MM.1S (cell line): ENCODE measurements at regions not wholly inside any gene's neighbourhood (a gene's known extent, or its start where the extent isn't known, plus 50 kb on each side); places are given as distances from the start of the nearest gene placed in this dataset.
"Not testable (repeated sequence)": the region's sequence is repeated elsewhere in the genome, so short reads cannot be mapped to it uniquely, and the experiment has no call there.

Source experiments
- DNase-seq: peaks from one replicate; pipeline ENCODE4 v3.0.0-alpha.2; 2015
- H2AFZ ChIP-seq: fragments of 300-600 bp; sonication (generic); 2 replicates; pipeline ENCODE4 v1.6.0; 2016; ENCODE audit warnings: antibody characterized with exemption, low read length
- H3F3A ChIP-seq: fragments of 300-600 bp; sonication (generic); 2 replicates; pipeline ENCODE4 v1.6.1; 2016; ENCODE audit warnings: mild to moderate bottlenecking, antibody characterized with exemption, low read length, moderate library complexity, mixed read lengths; ENCODE audit not compliant: insufficient read depth
- H3K27ac ChIP-seq: fragments of 300-600 bp; sonication (generic); 2 replicates; pipeline ENCODE4 v1.5.1; 2016; ENCODE audit warnings: mild to moderate bottlenecking, low read length
- H3K27me3 ChIP-seq: fragments of 300-600 bp; sonication (generic); replicated peaks from 2 replicates; pipeline ENCODE4 v1.6.0; 2016; ENCODE audit warnings: low read length; ENCODE audit not compliant: insufficient read depth
- H3K36me3 ChIP-seq: fragments of 300-600 bp; sonication (generic); replicated peaks from 2 replicates; pipeline ENCODE4 v1.6.1; 2016; ENCODE audit warnings: mild to moderate bottlenecking, low read length, mixed read lengths; ENCODE audit not compliant: insufficient read depth
- H3K4me1 ChIP-seq: fragments of 300-600 bp; sonication (generic); 2 replicates; pipeline ENCODE4 v1.6.1; 2016; ENCODE audit warnings: low read length, mixed read lengths
- H3K4me2 ChIP-seq: fragments of 300-600 bp; sonication (generic); 2 replicates; pipeline ENCODE4 v1.6.0; 2016; ENCODE audit warnings: low read depth, low read length
- H3K4me3 ChIP-seq: fragments of 300-600 bp; sonication (generic); 2 replicates; pipeline ENCODE4 v1.5.1; 2016; ENCODE audit warnings: low read length, mixed read lengths
- H3K79me2 ChIP-seq: fragments of 300-600 bp; sonication (generic); 2 replicates; pipeline ENCODE4 v1.6.1; 2016; ENCODE audit warnings: mixed run types, low read length, mixed read lengths
- H3K9ac ChIP-seq: fragments of 300-600 bp; sonication (generic); 2 replicates; pipeline ENCODE4 v1.6.1; 2016; ENCODE audit warnings: low read length, mixed read lengths
- H3K9me2 ChIP-seq: fragments of 300-600 bp; sonication (generic); replicated peaks from 2 replicates; pipeline ENCODE4 v1.6.1; 2016; ENCODE audit warnings: mild to moderate bottlenecking, low read length, mixed read lengths; ENCODE audit not compliant: insufficient read depth
- H3K9me3 ChIP-seq: fragments of 300-600 bp; sonication (generic); replicated peaks from 2 replicates; pipeline ENCODE4 v1.6.1; 2016; ENCODE audit warnings: mild to moderate bottlenecking, low read length, mixed read lengths; ENCODE audit not compliant: insufficient read depth
- H4K20me1 ChIP-seq: fragments of 300-600 bp; sonication (generic); 2 replicates; pipeline ENCODE4 v1.6.1; 2016; ENCODE audit warnings: mild to moderate bottlenecking, low read length, moderate library complexity, mixed read lengths; ENCODE audit not compliant: insufficient read depth
- EZH2 ChIP-seq: fragments of 300-600 bp; sonication (generic); optimal IDR thresholded peaks from 2 replicates; pipeline ENCODE3; 2017; ENCODE audit warnings: low read depth, mild to moderate bottlenecking, antibody characterized with exemption, low read length, mixed read lengths
- EZH2phosphoT487 ChIP-seq: fragments of 300-600 bp; sonication (generic); IDR thresholded peaks from 2 replicates; pipeline ENCODE4 v1.6.1; 2018; ENCODE audit warnings: antibody characterized with exemption, low read length
- TF ChIP-seq, protein P1 (sequence below): fragments of 300-600 bp; sonication (generic); IDR thresholded peaks from 2 replicates; pipeline ENCODE4 v1.5.1; 2016; ENCODE audit warnings: antibody characterized with exemption, low read length, mixed read lengths

DNA sequence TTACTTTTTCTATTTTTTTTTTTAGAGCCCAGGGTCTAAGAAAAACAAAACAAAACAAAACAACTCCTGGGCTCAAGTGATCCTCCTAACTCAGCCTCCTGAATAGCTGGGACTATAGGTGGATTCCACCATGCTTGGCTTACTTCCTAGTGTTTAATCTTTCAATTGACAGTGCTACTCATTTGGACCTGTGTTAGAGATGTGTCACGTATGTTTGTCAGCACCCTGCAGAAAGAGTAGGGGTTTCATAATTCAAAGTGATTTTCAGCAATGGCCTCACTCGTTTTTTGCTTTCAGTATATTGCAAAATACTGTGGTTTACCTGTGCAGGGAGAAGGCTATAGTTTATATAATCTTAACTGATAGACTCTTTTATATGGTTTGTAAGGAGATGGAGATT lies 71.6 kb upstream of the TEX13D start:
- Histone ChIP-seq H3K36me3 (no peaks in the 10 kb centered on the region), H3K9ac (no peak overlapping the region), H2AFZ (no peak overlapping the region), H3K27me3 (no peaks in the 10 kb centered on the region), H3K4me2 (no peak overlapping the region), H3K79me2 (no peaks in the 10 kb centered on the region), H4K20me1 (no peaks in the 10 kb centered on the region), H3K9me3 (no peaks in the 10 kb centered on the region), H3F3A (no peaks in the 10 kb centered on the region), H3K4me3 (no peak overlapping the region), H3K9me2 (no peaks in the 10 kb centered on the region), H3K27ac (no peak overlapping the region), H3K4me1 (no peaks in the 10 kb centered on the region)
- no peak for TF ChIP-seq EZH2
- TF ChIP-seq, protein P1, sequence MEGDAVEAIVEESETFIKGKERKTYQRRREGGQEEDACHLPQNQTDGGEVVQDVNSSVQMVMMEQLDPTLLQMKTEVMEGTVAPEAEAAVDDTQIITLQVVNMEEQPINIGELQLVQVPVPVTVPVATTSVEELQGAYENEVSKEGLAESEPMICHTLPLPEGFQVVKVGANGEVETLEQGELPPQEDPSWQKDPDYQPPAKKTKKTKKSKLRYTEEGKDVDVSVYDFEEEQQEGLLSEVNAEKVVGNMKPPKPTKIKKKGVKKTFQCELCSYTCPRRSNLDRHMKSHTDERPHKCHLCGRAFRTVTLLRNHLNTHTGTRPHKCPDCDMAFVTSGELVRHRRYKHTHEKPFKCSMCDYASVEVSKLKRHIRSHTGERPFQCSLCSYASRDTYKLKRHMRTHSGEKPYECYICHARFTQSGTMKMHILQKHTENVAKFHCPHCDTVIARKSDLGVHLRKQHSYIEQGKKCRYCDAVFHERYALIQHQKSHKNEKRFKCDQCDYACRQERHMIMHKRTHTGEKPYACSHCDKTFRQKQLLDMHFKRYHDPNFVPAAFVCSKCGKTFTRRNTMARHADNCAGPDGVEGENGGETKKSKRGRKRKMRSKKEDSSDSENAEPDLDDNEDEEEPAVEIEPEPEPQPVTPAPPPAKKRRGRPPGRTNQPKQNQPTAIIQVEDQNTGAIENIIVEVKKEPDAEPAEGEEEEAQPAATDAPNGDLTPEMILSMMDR, result no peak
- TF ChIP-seq EZH2phosphoT487, result no peak
- DNase-seq, result no peak

DNA sequence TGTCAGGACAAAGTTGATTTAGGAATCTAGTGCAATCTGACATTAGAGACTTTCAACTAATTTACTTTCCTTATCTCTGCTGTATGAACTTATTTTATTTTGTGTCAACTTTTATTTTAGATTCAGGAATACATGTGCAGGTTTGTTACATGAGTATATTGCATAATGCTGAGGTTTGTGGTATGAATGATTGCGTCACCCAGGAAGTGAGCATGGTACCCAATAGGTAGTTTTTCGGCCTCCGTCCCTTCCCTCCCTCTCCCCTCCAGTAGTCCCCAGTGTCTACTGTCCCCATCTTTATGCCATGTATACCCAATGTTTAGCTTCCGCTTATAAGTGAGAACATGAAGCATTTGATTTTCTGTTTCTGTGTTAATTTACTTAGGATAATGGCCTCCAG lies 68.7 kb upstream of the TEX13D start:
- H3K9ac ChIP-seq, result no peak overlapping the region

DNA sequence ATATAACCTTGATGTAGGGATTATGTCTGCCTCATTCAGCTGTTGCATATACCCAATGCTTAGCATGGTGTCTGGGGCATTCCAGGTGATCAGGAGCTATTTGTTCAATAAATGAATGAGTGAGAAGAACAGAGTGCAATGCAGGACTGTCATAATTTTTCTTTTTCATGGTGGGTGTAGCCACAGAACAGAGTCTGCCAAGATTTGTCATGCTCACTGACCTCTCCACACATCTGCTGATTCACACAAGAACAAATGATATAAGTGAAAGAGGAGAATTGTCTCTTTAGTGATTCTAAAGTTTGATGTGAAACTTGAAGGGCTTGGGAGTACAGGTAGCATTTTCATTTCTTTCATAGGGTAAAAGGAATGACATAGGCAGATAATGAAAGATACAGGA lies 64.4 kb upstream of the TEX13D start:
- Histone ChIP-seq H3K9me2 (no peaks in the 10 kb centered on the region), H3K27ac (no peak overlapping the region), H3K4me3 (no peak overlapping the region), H3K79me2 (no peaks in the 10 kb centered on the region), H3F3A (no peaks in the 10 kb centered on the region), H3K4me2 (no peak overlapping the region), H3K4me1 (no peaks in the 10 kb centered on the region), H3K27me3 (no peaks in the 10 kb centered on the region), H2AFZ (no peak overlapping the region), H3K9me3 (no peaks in the 10 kb centered on the region), H3K9ac (no peak overlapping the region), H3K36me3 (no peaks in the 10 kb centered on the region), H4K20me1 (no peaks in the 10 kb centered on the region)
- TF ChIP-seq, protein P1, result no peak
- TF ChIP-seq EZH2phosphoT487 (no peak), EZH2 (no peak)
- no peak for DNase-seq

More for the DNA sequence above, 68.7 kb upstream of the TEX13D start:
- Histone ChIP-seq H3K36me3 (no peaks in the 10 kb centered on the region), H2AFZ (no peak overlapping the region), H3K79me2 (no peaks in the 10 kb centered on the region), H3F3A (no peaks in the 10 kb centered on the region), H3K9me2 (no peaks in the 10 kb centered on the region), H3K27me3 (no peaks in the 10 kb centered on the region), H3K4me1 (no peaks in the 10 kb centered on the region), H4K20me1 (no peaks in the 10 kb centered on the region), H3K27ac (no peak overlapping the region), H3K4me2 (no peak overlapping the region), H3K4me3 (no peak overlapping the region), H3K9me3 (no peaks in the 10 kb centered on the region)
- TF ChIP-seq, protein P1, result no peak
- TF ChIP-seq EZH2, result no peak
- no peak for TF ChIP-seq EZH2phosphoT487
- no peak for DNase-seq

DNA sequence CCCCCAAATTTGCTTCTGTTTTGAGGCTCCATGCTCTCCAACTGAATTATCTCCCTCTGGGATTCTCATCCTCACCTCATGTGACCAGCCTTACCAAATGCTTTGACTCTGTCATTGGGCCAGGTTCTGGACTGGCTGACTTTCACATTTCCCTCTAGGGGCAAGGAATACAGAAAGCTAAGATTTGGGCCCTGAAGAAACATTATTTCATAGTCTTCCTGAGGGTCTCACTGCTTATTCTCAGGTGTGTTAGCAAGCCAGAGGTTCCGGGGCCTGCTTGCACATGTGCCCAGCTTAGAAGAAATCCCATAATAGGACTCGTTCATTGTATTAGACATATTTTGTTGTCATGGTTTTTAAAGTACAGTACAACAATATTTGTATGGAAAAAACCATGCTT lies 62.6 kb upstream of the TEX13D start:
- no peak for TF ChIP-seq EZH2phosphoT487
- TF ChIP-seq, protein P1, result no peak
- no peak for TF ChIP-seq EZH2
- Histone ChIP-seq H3K9me3 (no peaks in the 10 kb centered on the region), H3K36me3 (no peaks in the 10 kb centered on the region), H3K9ac (no peak overlapping the region), H3K4me1 (no peaks in the 10 kb centered on the region), H4K20me1 (no peaks in the 10 kb centered on the region), H3K4me2 (no peak overlapping the region), H3K4me3 (no peak overlapping the region), H3K9me2 (no peaks in the 10 kb centered on the region), H2AFZ (no peak overlapping the region), H3K79me2 (no peaks in the 10 kb centered on the region), H3F3A (no peaks in the 10 kb centered on the region), H3K27me3 (no peaks in the 10 kb centered on the region), H3K27ac (no peak overlapping the region)
- DNase-seq, result no peak

DNA sequence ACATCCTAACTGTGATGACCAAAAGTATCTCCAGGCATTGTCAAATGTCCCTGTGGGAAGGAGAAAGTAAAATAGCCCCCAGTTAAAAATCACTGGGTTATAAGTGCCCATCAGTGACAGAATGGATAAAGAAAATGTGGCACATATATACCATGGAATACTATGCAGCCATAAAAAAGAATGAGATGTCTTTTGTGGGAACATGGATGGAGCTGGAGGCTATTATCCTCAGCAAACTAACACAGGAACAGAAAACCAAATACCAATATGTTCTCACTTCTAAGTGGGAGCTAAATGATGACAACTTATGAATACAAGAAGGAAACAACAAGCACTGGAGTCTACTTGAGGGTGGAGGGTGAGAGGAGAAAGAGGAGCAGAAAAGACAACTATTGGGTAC lies 60.9 kb upstream of the TEX13D start:
- not testable (repeated sequence) for H3K4me1 ChIP-seq, H3K36me3 ChIP-seq, H3K79me2 ChIP-seq, H3F3A ChIP-seq, H2AFZ ChIP-seq, H3K27ac ChIP-seq, H3K4me2 ChIP-seq, H3K9me3 ChIP-seq, H3K9ac ChIP-seq, H3K4me3 ChIP-seq, H3K27me3 ChIP-seq, H3K9me2 ChIP-seq, H4K20me1 ChIP-seq, DNase-seq
